ENCODE measurements at regions not wholly inside any gene's neighbourhood (a gene's known extent, or its start where the extent isn't known, plus 50 kb on each side); places are given as distances from the start of the nearest gene placed in this dataset.
A peak's percentile ranks its signal among the peaks of the same experiment; 100 is the strongest.
"Not testable (repeated sequence)": the region's sequence is repeated elsewhere in the genome, so short reads cannot be mapped to it uniquely, and the experiment has no call there.

- DNase-seq (ENCODE audit: low read depth), result no peak
Measured at GRCh38 chr14:25322784-25323183, 272.8 kb upstream of the STXBP6 start.

GRCh38 chr14:25316007-25316406 is 266.1 kb upstream of the STXBP6 start:
- not testable (repeated sequence) for DNase-seq (ENCODE audit: low read depth)

- no peak for DNase-seq (ENCODE audit: low read depth)
Measured at GRCh38 chr14:25308244-25308643, 258.3 kb upstream of the STXBP6 start.

- no peak for DNase-seq (ENCODE audit: low read depth)
Measured at GRCh38 chr14:25303934-25304333, 254.0 kb upstream of the STXBP6 start.

GRCh38 chr14:25298238-25298637 is 248.3 kb upstream of the STXBP6 start:
- no peak for DNase-seq (ENCODE audit: low read depth)

GRCh38 chr14:25290154-25290553 is 240.2 kb upstream of the STXBP6 start:
- not testable (repeated sequence) for DNase-seq (ENCODE audit: low read depth)

- no peak for DNase-seq (ENCODE audit: low read depth)
Measured at GRCh38 chr14:25274529-25274928, 224.6 kb upstream of the STXBP6 start.

- DNase-seq (ENCODE audit: low read depth), result no peak
Measured at GRCh38 chr14:25267186-25267585, 217.2 kb upstream of the STXBP6 start.

GRCh38 chr14:25259470-25259869 is 209.5 kb upstream of the STXBP6 start:
- DNase-seq (ENCODE audit: low read depth), result no peak

GRCh38 chr14:25252793-25253192 is 202.8 kb upstream of the STXBP6 start:
- DNase-seq (ENCODE audit: low read depth), result no peak

- no peak for DNase-seq (ENCODE audit: low read depth)
Measured at GRCh38 chr14:25250516-25250915, 200.6 kb upstream of the STXBP6 start.

- no peak for DNase-seq (ENCODE audit: low read depth)
Measured at GRCh38 chr14:25247609-25248008, 197.7 kb upstream of the STXBP6 start.

- no peak for DNase-seq (ENCODE audit: low read depth)
Measured at GRCh38 chr14:25246751-25247150, 196.8 kb upstream of the STXBP6 start.

- DNase-seq (ENCODE audit: low read depth), result no peak
Measured at GRCh38 chr14:25239170-25239569, 189.2 kb upstream of the STXBP6 start.

GRCh38 chr14:25237845-25238244 is 187.9 kb upstream of the STXBP6 start:
- peak; percentile 38 for DNase-seq (ENCODE audit: low read depth)

GRCh38 chr14:25233613-25234012 is 183.7 kb upstream of the STXBP6 start:
- DNase-seq (ENCODE audit: low read depth), result no peak

- DNase-seq (ENCODE audit: low read depth), result peak; percentile 6
Measured at GRCh38 chr14:25231004-25231403, 181.1 kb upstream of the STXBP6 start.

- no peak for DNase-seq (ENCODE audit: low read depth)
Measured at GRCh38 chr14:25226214-25226613, 176.3 kb upstream of the STXBP6 start.

- DNase-seq (ENCODE audit: low read depth), result no peak
Measured at GRCh38 chr14:25222256-25222655, 172.3 kb upstream of the STXBP6 start.

GRCh38 chr14:25220514-25220913 is 170.6 kb upstream of the STXBP6 start:
- no peak for DNase-seq (ENCODE audit: low read depth)

- DNase-seq (ENCODE audit: low read depth), result no peak
Measured at GRCh38 chr14:25215607-25216006, 165.7 kb upstream of the STXBP6 start.

GRCh38 chr14:25197885-25198284 is 147.9 kb upstream of the STXBP6 start:
- DNase-seq (ENCODE audit: low read depth), result no peak

- no peak for DNase-seq (ENCODE audit: low read depth)
Measured at GRCh38 chr14:25180221-25180620, 130.3 kb upstream of the STXBP6 start.

GRCh38 chr14:25178255-25178654 is 128.3 kb upstream of the STXBP6 start:
- no peak for DNase-seq (ENCODE audit: low read depth)

Measured in RPMI7951 (cell line).